ENCODE measurements at regions not wholly inside any gene's neighbourhood (a gene's known extent, or its start where the extent isn't known, plus 50 kb on each side); places are given as distances from the start of the nearest gene placed in this dataset.
A peak's percentile ranks its signal among the peaks of the same experiment; 100 is the strongest.

GRCh38 chr3:17905996-17906395, 163.6 kb upstream of the TBC1D5 start:
- H3K27ac ChIP-seq (replicated peaks), result peak overlapping the region; percentile 78
- no peaks in the 10 kb centered on the region for H3K27me3 ChIP-seq (ENCODE audit: insufficient read depth, poor library complexity, severe bottlenecking)
- TF ChIP-seq POLR2AphosphoS5 (IDR thresholded peaks at IDR 0.05; ENCODE audit: low read depth) (peak; percentile 80), REST (IDR thresholded peaks at IDR 0.05; ENCODE audit: insufficient replicate concordance, low read depth) (peak; percentile 4), SPI1 (IDR thresholded peaks at IDR 0.05; ENCODE audit: borderline replicate concordance, low read depth) (no peak)

GRCh38 chr3:17901893-17902292, 159.5 kb upstream of the TBC1D5 start:
- no peak for DNase-seq (ENCODE audit: low read depth in 1 of 2, low spot score in 1 of 2)
- no peak overlapping the region for H3K27ac ChIP-seq (replicated peaks)

More at GRCh38 chr3:17905996-17906395, 163.6 kb upstream of the TBC1D5 start:
- DNase-seq (ENCODE audit: low read depth in 1 of 2, low spot score in 1 of 2), result peak; percentile 46 to 92
- no peak overlapping the region for H3K4me3 ChIP-seq (replicated peaks; ENCODE audit: insufficient read depth, low read length)

GRCh38 chr3:17894434-17895060, 152.1 kb upstream of the TBC1D5 start:
- H3K27me3 ChIP-seq (ENCODE audit: insufficient read depth, poor library complexity, severe bottlenecking), result no peaks in the 10 kb centered on the region
- peak overlapping the region; percentile 29; the same call in 1 of the 2 replicates for H3K27ac ChIP-seq (replicated peaks)
- TF ChIP-seq SPI1 (IDR thresholded peaks at IDR 0.05; ENCODE audit: borderline replicate concordance, low read depth) (no peak), GABPA (IDR thresholded peaks at IDR 0.05; ENCODE audit: low read depth) (no peak), REST (IDR thresholded peaks at IDR 0.05; ENCODE audit: insufficient replicate concordance, low read depth) (no peak), POLR2AphosphoS5 (IDR thresholded peaks at IDR 0.05; ENCODE audit: low read depth) (no peak), CTCF (IDR thresholded peaks at IDR 0.05; ENCODE audit: insufficient read depth, low read length) (no peak)
- no peak overlapping the region for H3K4me3 ChIP-seq (replicated peaks; ENCODE audit: insufficient read depth, low read length)
- DNase-seq (ENCODE audit: low read depth in 1 of 2, low spot score in 1 of 2), result peak; percentile 25 to 76

More at GRCh38 chr3:17901893-17902292, 159.5 kb upstream of the TBC1D5 start:
- H3K4me3 ChIP-seq (replicated peaks; ENCODE audit: insufficient read depth, low read length), result no peak overlapping the region
- TF ChIP-seq REST (IDR thresholded peaks at IDR 0.05; ENCODE audit: insufficient replicate concordance, low read depth), result no peak
- no peak for TF ChIP-seq CTCF (IDR thresholded peaks at IDR 0.05; ENCODE audit: insufficient read depth, low read length)
- no peak for TF ChIP-seq SPI1 (IDR thresholded peaks at IDR 0.05; ENCODE audit: borderline replicate concordance, low read depth)
- no peak for TF ChIP-seq POLR2AphosphoS5 (IDR thresholded peaks at IDR 0.05; ENCODE audit: low read depth)
- TF ChIP-seq GABPA (IDR thresholded peaks at IDR 0.05; ENCODE audit: low read depth), result no peak
- no peaks in the 10 kb centered on the region for H3K27me3 ChIP-seq (ENCODE audit: insufficient read depth, poor library complexity, severe bottlenecking)

Measured in HL-60 (cell line).